ENCODE measurements at regions not wholly inside any gene's neighbourhood (a gene's known extent, or its start where the extent isn't known, plus 50 kb on each side); places are given as distances from the start of the nearest gene placed in this dataset.

- TF ChIP-seq KDM4A (IDR thresholded peaks at IDR 0.05; ENCODE audit: low read depth, low read length, severe bottlenecking), result no peak
- no peak for TF ChIP-seq HDAC6 (IDR thresholded peaks at IDR 0.05; ENCODE audit: low read depth, low read length)
- no peak for TF ChIP-seq GABPA (IDR thresholded peaks at IDR 0.05; ENCODE audit: borderline replicate concordance, insufficient read depth, low read length)
- TF ChIP-seq SIX5 (IDR thresholded peaks at IDR 0.05; ENCODE audit: low read depth, low read length), result no peak
These were observed 152.0 kb upstream of the IGSF21 start (continued) for GRCh38 chr1:17955302-17956285.
